HG02938 (cell line): ENCODE measurements at regions not wholly inside any gene's neighbourhood (a gene's known extent, or its start where the extent isn't known, plus 50 kb on each side); places are given as distances from the start of the nearest gene placed in this dataset.

Experiments used
- ATAC-seq: cut with Tn5 transposase; IDR thresholded peaks from one replicate; pipeline ENCODE4 v1.9.1; 2021; ENCODE audit warnings: mild to moderate bottlenecking, moderate library complexity; ENCODE audit not compliant: unreplicated experiment

DNA sequence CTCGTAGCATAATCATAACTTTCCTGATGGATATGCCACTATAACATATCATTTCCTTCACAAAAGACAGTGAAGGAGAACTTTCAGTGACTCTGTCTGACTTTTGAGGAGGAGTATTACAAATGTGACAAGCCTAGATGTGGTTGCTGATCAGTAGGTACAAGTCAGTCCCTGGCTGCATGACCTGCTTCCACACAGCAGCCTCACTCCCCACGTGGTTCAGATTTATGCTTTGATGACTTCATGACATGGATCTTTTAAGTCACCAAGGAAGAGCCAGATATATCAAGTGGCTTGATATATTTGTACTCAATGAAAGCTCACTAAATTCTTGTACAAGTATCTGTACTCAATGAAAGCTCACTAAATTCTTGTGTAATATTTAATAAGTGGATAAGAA is 50.9 kb upstream of the MKLN1 start:
- no peak for ATAC-seq
